HEK293T (cell line): ENCODE measurements at regions not wholly inside any gene's neighbourhood (a gene's known extent, or its start where the extent isn't known, plus 50 kb on each side); places are given as distances from the start of the nearest gene placed in this dataset.

Experiments used
- CTCF ChIA-PET: fragments of 350-600 bp; formaldehyde crosslinking; extraction: SDS; loops from one replicate; lab custom pipeline; 2021; ENCODE audit warnings: antibody characterized with exemption, inconsistent platforms; lab: Yijun Ruan, JAX
- POLR2A ChIA-PET: fragments of 350-600 bp; formaldehyde crosslinking; extraction: SDS; loops from one replicate; lab custom pipeline; 2020; ENCODE audit warnings: antibody characterized with exemption, inconsistent platforms; lab: Yijun Ruan, JAX
- DNase-seq: peaks from one replicate; pipeline ENCODE4 v3.0.0; 2012; ENCODE audit warnings: mixed read lengths; ENCODE audit errors: extremely low spot score
- ARNT ChIP-seq: fragments of 450-650 bp; IDR thresholded peaks from 2 replicates; pipeline ENCODE4 v1.6.1; 2017; ENCODE audit warnings: mild to moderate bottlenecking
- BHLHE40 ChIP-seq: fragments of 450-650 bp; IDR thresholded peaks from 2 replicates; pipeline ENCODE4 v1.6.1; 2016; ENCODE audit warnings: mild to moderate bottlenecking, moderate library complexity, borderline replicate concordance
- CTBP1 ChIP-seq: fragments of 450-650 bp; IDR thresholded peaks from 2 replicates; pipeline ENCODE4 v1.6.1; 2016; ENCODE audit warnings: borderline replicate concordance
- ELF4 ChIP-seq: fragments of 450-650 bp; IDR thresholded peaks from 2 replicates; pipeline ENCODE4 v1.6.1; 2017; ENCODE audit warnings: antibody characterized with exemption
- FOXA1 ChIP-seq: fragments of 450-650 bp; IDR thresholded peaks from 2 replicates; pipeline ENCODE4 v1.6.1; 2016; ENCODE audit warnings: mild to moderate bottlenecking
- FOXK2 ChIP-seq: fragments of 450-650 bp; IDR thresholded peaks from 2 replicates; pipeline ENCODE4 v1.6.1; 2016; ENCODE audit warnings: mild to moderate bottlenecking
- FOXM1 ChIP-seq: fragments of 450-650 bp; IDR thresholded peaks from 2 replicates; pipeline ENCODE4 v1.6.1; 2017; ENCODE audit warnings: mild to moderate bottlenecking, borderline replicate concordance
- HDGF ChIP-seq: fragments of 450-650 bp; IDR thresholded peaks from 2 replicates; pipeline ENCODE4 v1.6.1; 2017; ENCODE audit warnings: antibody characterized with exemption, borderline replicate concordance
- L3MBTL2 ChIP-seq: fragments of 450-650 bp; conservative IDR thresholded peaks from 2 replicates; pipeline ENCODE4 v1.6.1; 2016; ENCODE audit warnings: mild to moderate bottlenecking
- LEF1 ChIP-seq: fragments of 450-650 bp; IDR thresholded peaks from 2 replicates; pipeline ENCODE4 v1.6.1; 2017; ENCODE audit warnings: mild to moderate bottlenecking, borderline replicate concordance
- NFRKB ChIP-seq: fragments of 450-650 bp; IDR thresholded peaks from 2 replicates; pipeline ENCODE4 v1.6.1; 2016; ENCODE audit warnings: mild to moderate bottlenecking, moderate library complexity
- SP1 ChIP-seq: fragments of 450-650 bp; IDR thresholded peaks from 2 replicates; pipeline ENCODE4 v1.6.1; 2017
- SUZ12 ChIP-seq: fragments of 450-650 bp; IDR thresholded peaks from 2 replicates; pipeline ENCODE4 v1.6.1; 2016; ENCODE audit warnings: mild to moderate bottlenecking
- TARDBP ChIP-seq: fragments of 450-650 bp; IDR thresholded peaks from 2 replicates; pipeline ENCODE4 v1.6.1; 2016
- ZNF384 ChIP-seq: fragments of 450-650 bp; IDR thresholded peaks from 2 replicates; pipeline ENCODE4 v1.6.1; 2016
- TF ChIP-seq, protein P1 (sequence below): fragments of 450-650 bp; IDR thresholded peaks from 2 replicates; pipeline ENCODE4 v1.6.1; 2016

DNA sequence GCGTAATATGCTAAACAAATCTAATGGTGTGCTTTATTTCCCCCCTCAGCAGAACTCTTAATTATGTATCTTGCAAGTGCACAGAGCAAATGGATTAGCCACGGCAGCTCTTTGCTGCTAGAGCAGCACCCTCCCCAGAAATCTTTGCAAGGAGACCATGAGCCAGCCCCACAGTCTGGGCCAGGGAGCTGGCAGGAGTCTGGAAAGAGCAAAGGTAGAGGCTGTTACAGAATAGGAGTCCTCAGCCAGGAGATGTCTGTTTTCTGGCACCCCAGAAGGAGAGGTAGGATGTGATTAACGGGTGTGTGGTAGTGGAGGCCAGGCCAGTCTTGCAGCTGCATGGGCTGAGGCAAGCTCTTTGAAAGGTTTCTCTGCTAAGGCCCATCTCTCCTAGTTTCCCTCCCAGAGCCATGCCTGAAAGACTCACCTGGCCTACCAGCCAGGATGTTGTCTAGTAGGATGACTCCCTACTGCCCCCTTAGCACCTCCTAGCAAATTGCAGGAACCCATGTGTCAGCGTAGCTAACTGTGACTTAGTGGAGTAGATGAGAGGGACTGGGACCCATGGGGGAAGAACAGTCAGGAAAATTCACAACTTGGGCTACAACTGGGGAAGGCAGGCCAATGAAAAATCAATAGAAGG is 557.2 kb downstream of the BUD13 start:
- TF ChIP-seq SUZ12 (no peak), ARNT (no peak), L3MBTL2 (no peak), HDGF (no peak), FOXA1 (no peak), FOXK2 (no peak), ZNF384 (no peak), NFRKB (no peak), BHLHE40 (no peak), ELF4 (no peak), LEF1 (no peak)
- TF ChIP-seq, protein P1, sequence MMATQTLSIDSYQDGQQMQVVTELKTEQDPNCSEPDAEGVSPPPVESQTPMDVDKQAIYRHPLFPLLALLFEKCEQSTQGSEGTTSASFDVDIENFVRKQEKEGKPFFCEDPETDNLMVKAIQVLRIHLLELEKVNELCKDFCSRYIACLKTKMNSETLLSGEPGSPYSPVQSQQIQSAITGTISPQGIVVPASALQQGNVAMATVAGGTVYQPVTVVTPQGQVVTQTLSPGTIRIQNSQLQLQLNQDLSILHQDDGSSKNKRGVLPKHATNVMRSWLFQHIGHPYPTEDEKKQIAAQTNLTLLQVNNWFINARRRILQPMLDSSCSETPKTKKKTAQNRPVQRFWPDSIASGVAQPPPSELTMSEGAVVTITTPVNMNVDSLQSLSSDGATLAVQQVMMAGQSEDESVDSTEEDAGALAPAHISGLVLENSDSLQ: no peak
- CTCF ChIA-PET: interaction anchor here (0.5 to 2.4 kb wide), 3 partner anchors 9 to 289 kb away, joined by 3 to 7 read pairs (median 3); no protein-coding TSS in a partner anchor
- DNase-seq: peak; percentile 32
- POLR2A ChIA-PET: no interaction called here

DNA sequence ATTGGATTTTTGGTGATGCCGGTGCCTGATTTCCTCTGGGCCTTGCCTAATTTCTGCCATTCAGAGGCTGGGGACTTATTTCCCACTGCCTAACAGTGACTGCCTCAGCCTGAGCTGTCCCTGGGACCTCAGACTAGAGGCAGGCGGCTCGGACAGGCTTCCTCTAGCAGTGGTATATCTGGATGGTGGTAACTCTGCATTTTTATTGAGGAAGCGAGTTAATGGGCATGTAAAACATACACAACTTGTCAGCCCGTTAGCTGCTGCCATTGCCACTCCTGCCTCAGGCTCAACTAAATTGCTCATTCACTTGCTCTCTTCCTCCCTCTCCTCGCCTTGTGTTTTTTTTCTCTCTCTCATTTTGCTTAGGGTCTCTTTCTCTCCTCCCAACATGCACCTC is 561.6 kb downstream of the BUD13 start:
- CTCF ChIA-PET: interaction anchor here (0.7 kb wide), 1 partner anchor 459 kb away, joined by 3 read pairs; no protein-coding TSS in a partner anchor

DNA sequence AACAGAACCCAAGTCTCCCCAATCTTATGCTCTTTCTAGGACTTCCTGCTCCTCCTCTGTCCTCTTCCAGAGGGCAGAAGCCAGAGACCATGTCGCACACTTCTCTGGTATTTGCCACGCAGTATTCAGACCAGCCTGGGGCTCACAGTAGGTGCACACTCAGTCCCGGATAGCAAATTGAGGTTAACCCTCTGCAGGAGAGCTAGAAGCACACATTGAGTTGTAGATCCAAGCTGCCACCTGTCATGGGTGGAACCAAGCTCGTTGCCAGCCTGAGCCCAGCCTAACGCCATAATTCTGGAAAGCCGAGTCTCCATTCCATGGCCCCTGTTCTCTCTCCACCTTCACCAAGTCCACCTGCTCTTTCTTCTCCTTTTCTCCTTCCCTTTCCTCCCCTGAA is 562.1 kb downstream of the BUD13 start:
- TF ChIP-seq HDGF: no peak
- TF ChIP-seq ZNF384: no peak
- TF ChIP-seq LEF1: no peak
- no peak for TF ChIP-seq CTBP1
- no peak for TF ChIP-seq L3MBTL2
- TF ChIP-seq NFRKB: no peak
- no peak for TF ChIP-seq ARNT
- TF ChIP-seq TARDBP: no peak
- TF ChIP-seq SUZ12: no peak
- ChIA-PET CTCF (no interaction called here), POLR2A (no interaction called here)
- DNase-seq: no peak

More for the DNA sequence above, 561.6 kb downstream of the BUD13 start:
- TF ChIP-seq SP1 (no peak), ELF4 (no peak), HDGF (no peak), L3MBTL2 (no peak), SUZ12 (no peak), FOXA1 (no peak)
- TF ChIP-seq, protein P1: no peak
- POLR2A ChIA-PET: no interaction called here
- DNase-seq: no peak

DNA sequence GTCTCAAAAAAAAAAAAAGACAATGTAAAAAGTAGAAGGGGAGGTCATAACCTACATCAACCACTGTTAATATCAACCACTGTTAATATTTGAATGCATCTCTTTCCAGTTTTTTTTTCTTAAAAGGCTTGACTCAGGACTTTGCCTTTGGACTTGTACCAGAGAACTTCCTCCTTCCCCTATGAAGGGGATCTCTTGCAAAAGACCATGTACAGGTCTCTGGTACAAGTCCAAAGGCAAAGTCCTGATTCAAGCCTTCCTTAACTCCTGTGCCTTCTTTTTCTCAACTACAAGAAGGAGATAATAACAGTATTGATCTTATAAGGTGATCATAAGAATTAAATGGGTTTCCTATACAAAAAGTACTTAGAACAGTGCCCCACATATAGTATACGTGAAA is 563.5 kb downstream of the BUD13 start:
- ChIA-PET POLR2A (no interaction called here), CTCF (no interaction called here)
- no peak for DNase-seq
- no peak for TF ChIP-seq SP1
- TF ChIP-seq ARNT: no peak
- TF ChIP-seq FOXM1: no peak
- TF ChIP-seq SUZ12: no peak
- no peak for TF ChIP-seq CTBP1

DNA sequence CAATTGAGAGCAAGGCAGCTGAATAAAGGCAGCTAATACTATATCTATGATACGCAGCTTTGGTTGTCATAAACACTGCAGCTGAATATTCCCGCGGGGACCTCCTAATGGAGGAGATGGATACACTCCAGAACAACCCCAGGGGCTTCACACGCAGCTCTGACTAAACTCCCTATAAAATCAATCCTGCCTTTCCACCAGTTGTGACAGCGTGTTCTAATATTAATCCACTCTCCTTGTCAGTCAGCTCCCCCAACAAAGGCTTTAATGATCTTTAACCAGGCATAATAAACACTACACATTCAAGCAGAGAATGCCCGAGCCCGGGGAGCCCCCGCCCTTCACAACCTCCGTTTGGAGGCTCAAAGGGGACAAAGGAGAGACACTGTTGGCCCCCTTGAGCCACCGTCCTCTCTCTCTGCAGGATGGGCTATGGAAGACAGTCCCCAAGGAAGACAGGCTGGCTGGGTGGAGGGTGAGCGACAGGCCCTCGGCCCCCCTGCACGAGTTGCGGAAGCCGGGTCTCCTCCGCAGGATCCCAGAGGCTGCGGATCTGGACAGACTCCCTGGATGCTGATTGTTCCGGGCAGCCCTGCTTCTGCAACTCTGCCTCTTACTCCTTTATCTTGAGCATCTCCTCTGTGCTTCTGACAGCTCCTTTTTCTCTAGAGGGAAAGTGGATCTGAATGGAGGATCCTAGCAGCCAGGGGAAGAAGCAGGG is 565.2 kb downstream of the BUD13 start:
- TF ChIP-seq LEF1 (no peak), L3MBTL2 (no peak), SP1 (no peak), FOXK2 (no peak), CTBP1 (no peak), ELF4 (no peak), BHLHE40 (no peak), NFRKB (no peak), ARNT (no peak), TARDBP (no peak), ZNF384 (no peak)
- ChIA-PET CTCF (interaction anchor here (0.9 to 1.2 kb wide), 2 partner anchors 31 to 482 kb away, joined by 3 read pairs; no protein-coding TSS in a partner anchor), POLR2A (no interaction called here)
- no peak for DNase-seq

DNA sequence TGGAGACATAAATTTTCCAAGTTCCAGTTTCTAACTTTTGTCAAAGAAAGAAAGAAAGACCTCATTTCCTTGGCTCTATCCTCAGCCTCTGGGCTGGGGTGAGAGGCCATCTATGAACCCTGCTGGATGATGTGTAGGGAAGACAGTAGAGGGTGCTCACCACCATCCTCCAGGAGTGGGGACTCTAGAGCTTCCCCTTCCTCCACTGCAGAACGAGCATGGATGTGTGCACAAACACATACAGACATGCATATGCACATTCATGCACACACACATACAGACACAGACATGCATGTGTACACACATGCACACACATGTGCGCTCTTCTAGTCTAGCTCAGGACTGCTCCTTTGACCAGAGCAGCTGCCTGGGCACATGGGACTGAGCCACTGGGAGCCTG is 565.8 kb downstream of the BUD13 start:
- DNase-seq: no peak
- CTCF ChIA-PET: interaction anchor here (0.9 to 1.2 kb wide), 2 partner anchors 31 to 483 kb away, joined by 3 read pairs; no protein-coding TSS in a partner anchor
- TF ChIP-seq FOXM1: no peak
- no peak for TF ChIP-seq ELF4
- TF ChIP-seq SP1: no peak
- TF ChIP-seq NFRKB: no peak
- TF ChIP-seq BHLHE40: no peak
- no peak for TF ChIP-seq ZNF384
- TF ChIP-seq ARNT: no peak
- no peak for TF ChIP-seq SUZ12
- TF ChIP-seq HDGF: no peak
- TF ChIP-seq TARDBP: no peak
- no peak for TF ChIP-seq LEF1
- TF ChIP-seq CTBP1: no peak
- no peak for TF ChIP-seq L3MBTL2
- POLR2A ChIA-PET: no interaction called here

DNA sequence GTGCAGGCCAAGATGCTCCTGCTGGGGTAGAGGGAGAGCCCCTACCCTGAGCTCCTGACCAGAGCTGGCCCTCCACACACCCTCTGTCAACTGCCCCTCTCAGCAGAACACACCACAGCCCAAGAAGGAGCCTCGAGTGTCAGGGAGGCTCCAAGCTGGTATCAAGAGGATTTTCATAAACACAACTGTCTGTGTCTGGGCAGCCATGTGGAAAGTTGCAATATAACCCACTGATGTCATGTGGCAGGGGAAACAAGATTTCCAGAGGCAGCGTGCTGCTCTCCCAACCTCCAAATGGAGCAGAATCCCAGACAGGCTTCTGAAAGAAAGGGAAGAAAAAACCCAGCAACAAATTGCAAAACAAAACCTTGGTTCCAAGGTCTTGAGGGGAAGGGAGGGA is 569.9 kb downstream of the BUD13 start:
- POLR2A ChIA-PET: no interaction called here
- CTCF ChIA-PET: no interaction called here
- no peak for DNase-seq
- no peak for TF ChIP-seq CTBP1
- no peak for TF ChIP-seq ELF4
- no peak for TF ChIP-seq HDGF
- no peak for TF ChIP-seq L3MBTL2
- no peak for TF ChIP-seq TARDBP
